CD4-positive, alpha-beta memory T cell (primary cell): ENCODE measurements at regions not wholly inside any gene's neighbourhood (a gene's known extent, or its start where the extent isn't known, plus 50 kb on each side); places are given as distances from the start of the nearest gene placed in this dataset.

Experiments used
- CTCF ChIA-PET: fragments of 350-600 bp; sonication (Branson Sonifier 250); formaldehyde crosslinking; loops from one replicate; lab custom pipeline; 2021; ENCODE audit warnings: inconsistent platforms; ENCODE audit not compliant: partially characterized antibody; lab: Charles Lee
- POLR2A ChIA-PET: fragments of 350-600 bp; sonication (Branson Sonifier 250); formaldehyde crosslinking; loops from one replicate; lab custom pipeline; 2021; ENCODE audit not compliant: partially characterized antibody; lab: Charles Lee
- DNase-seq, 5 donors: peaks; one replicate each; pipeline versions ENCODE4 v3.0.0 to v3.0.0-alpha.2; 2020 to 2022; ENCODE audit warnings: mixed read lengths in 1 of 5
- H3K27ac ChIP-seq: one replicate; pipeline ENCODE4 v1.7.0; 2013; ENCODE audit warnings: low read depth, low read length
- H3K27me3 ChIP-seq: 2 replicates; pipeline ENCODE4 v1.7.0; 2013; ENCODE audit warnings: mild to moderate bottlenecking, low read length, moderate library complexity; ENCODE audit not compliant: insufficient read depth
- H3K36me3 ChIP-seq: 2 replicates; pipeline ENCODE4 v1.7.0; 2013; ENCODE audit warnings: mild to moderate bottlenecking, low read length, moderate library complexity; ENCODE audit not compliant: insufficient read depth
- H3K4me1 ChIP-seq: 2 replicates; pipeline ENCODE4 v1.7.0; 2013; ENCODE audit warnings: mild to moderate bottlenecking, low read length, moderate library complexity; ENCODE audit not compliant: insufficient read depth
- H3K4me3 ChIP-seq, 2 donors: one replicate each; pipeline ENCODE4 v1.7.0; 2013; ENCODE audit warnings: low read length in 2 of 2, mild to moderate bottlenecking in 1 of 2
- H3K9me3 ChIP-seq, 2 donors: one replicate each; pipeline ENCODE4 v1.7.0; 2013; ENCODE audit warnings: low read length in 2 of 2, control low read depth in 1 of 2; ENCODE audit not compliant: control insufficient read depth in 1 of 2
- H3K27ac Mint-ChIP-seq, 7 donors: one replicate each; pipeline ENCODE4 v1.8.0; 2020 to 2021; ENCODE audit warnings: mixed read lengths in 7 of 7, mild to moderate bottlenecking in 6 of 7, inconsistent platforms in 3 of 7, moderate library complexity in 3 of 7
- H3K27me3 Mint-ChIP-seq, 2 donors: one replicate each; pipeline ENCODE4 v1.8.0; 2020 to 2021; ENCODE audit warnings: mixed read lengths in 2 of 2
- H3K36me3 Mint-ChIP-seq, 2 donors: one replicate each; pipeline ENCODE4 v1.8.0; 2020 to 2021; ENCODE audit warnings: mixed read lengths in 2 of 2, inconsistent platforms in 1 of 2, mild to moderate bottlenecking in 1 of 2
- H3K4me1 Mint-ChIP-seq, 4 donors: one replicate each; pipeline ENCODE4 v1.8.0; 2020 to 2021; ENCODE audit warnings: mixed read lengths in 4 of 4, mild to moderate bottlenecking in 1 of 4
- H3K4me3 Mint-ChIP-seq, 8 donors: one replicate each; pipeline ENCODE4 v1.8.0; 2020 to 2021; ENCODE audit warnings: mixed read lengths in 8 of 8, mild to moderate bottlenecking in 7 of 8, moderate library complexity in 6 of 8, inconsistent platforms in 3 of 8
- H3K9me3 Mint-ChIP-seq, 8 donors: one replicate each; pipeline ENCODE4 v1.8.0; 2020 to 2021; ENCODE audit warnings: mixed read lengths in 8 of 8, mild to moderate bottlenecking in 5 of 8, inconsistent platforms in 3 of 8, moderate library complexity in 1 of 8
- intact Hi-C: fragments of 100-400 bp; cut with micrococcal nuclease; formaldehyde crosslinking; loops from one replicate; pipeline ENCODE4 v1.15.1; 2023

DNA sequence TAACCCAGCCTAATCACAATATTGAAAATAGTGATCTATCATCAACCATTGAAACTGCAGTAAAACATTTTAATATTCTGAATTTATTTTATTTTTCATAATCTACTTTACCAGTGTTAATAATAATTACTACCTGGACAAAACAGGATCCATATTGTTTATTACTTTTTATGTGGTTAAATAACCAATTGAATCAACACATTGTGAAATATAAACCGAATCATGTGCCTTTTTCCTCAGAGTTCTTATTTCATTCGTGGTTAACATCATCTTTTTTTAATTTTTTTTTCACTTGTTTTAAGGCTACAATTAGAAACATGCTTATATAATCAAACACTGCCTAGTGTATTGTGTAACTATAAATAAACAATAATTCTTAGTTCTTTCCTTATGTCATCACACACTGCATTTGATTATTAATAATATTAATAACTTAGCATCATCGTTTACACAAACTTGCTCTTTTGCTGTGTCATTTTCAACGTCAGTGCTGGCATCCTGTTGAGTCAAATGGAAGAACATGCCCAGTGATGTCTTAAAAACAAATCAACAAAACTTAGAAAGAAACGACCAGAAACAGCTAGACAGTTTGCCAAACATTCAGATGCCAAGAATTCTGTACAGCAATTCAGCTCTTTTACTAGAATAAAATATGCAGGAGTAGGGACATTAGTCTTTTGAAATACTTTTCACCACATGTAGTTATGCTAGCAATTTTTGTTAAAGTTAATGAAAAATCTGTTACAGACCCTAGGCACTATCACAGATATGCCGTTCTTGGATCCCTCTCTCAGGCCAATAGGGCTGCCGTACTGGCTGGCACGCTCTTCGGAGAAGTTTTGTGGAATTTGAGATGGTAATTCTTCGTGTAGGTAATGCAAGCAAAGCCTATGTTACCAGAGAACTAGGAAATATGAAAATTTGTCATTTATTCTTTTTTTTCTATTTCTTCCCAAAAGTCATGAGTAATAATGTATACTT, 330.4 kb upstream of the SEMA3A start:
- Mint-ChIP-seq H3K36me3 (no peaks in the 10 kb centered on the region), H3K9me3 (peaks cover 0 to 12% (median 3%) of the 10 kb centered on the region in 8 donors), H3K27ac (no peak overlapping the region), H3K27me3 (no peaks in the 10 kb centered on the region), H3K4me1 (no peaks in the 10 kb centered on the region), H3K4me3 (no peak overlapping the region)
- DNase-seq: no peak
- intact Hi-C loops: no loop called here
- Histone ChIP-seq H3K36me3 (no peaks in the 10 kb centered on the region), H3K4me3 (no peak overlapping the region), H3K4me1 (no peaks in the 10 kb centered on the region), H3K9me3 (no peaks in the 10 kb centered on the region), H3K27ac (no peak overlapping the region), H3K27me3 (no peaks in the 10 kb centered on the region)
- ChIA-PET POLR2A (no interaction called here), CTCF (no interaction called here)

DNA sequence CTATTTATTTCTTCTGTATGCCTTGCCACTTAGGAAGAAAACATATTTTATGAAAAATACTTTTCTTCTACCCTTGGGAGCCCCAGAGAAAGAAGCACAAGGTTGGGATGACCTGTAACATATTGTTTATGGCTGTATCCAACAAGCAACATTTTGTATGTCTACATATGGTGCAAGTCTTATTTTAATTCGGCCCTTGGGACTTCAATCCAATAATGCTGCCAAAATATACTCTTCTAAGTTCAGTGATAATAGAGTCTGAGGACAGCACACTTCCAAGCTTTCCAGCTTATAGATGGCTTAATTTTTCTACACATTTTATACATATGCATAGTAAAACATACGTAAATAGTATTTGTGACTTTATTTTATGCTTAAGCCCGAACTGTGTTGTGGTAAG, 318.5 kb upstream of the SEMA3A start:
- CTCF ChIA-PET: no interaction called here

DNA sequence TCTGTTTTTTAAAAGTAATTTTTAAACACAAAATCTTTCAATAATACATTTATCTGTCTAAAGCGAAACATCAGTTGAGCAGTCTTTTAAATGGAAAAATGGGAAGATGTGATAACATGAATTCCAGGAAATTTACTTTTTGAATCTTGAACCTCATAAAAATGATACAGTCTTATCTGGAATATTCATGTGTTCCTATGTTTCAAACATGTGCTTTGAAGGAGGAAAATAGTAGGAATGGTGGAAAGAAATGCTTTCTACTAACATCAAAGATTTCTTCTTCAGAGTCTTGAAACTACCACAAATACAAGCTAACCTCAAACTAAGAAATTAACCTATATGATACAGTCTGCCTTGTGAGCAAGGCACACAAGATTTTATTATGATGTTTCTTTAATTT, 317.5 kb upstream of the SEMA3A start:
- H3K27ac Mint-ChIP-seq: no peak overlapping the region
- no peaks in the 10 kb centered on the region for H3K36me3 ChIP-seq
- H3K27ac ChIP-seq: no peak overlapping the region
- DNase-seq: no peak
- CTCF ChIA-PET: no interaction called here
- H3K9me3 ChIP-seq: no peaks in the 10 kb centered on the region
- H3K4me3 Mint-ChIP-seq: no peak overlapping the region
- H3K4me3 ChIP-seq: no peak overlapping the region
- POLR2A ChIA-PET: no interaction called here
- H3K4me1 Mint-ChIP-seq: no peaks in the 10 kb centered on the region
- H3K9me3 Mint-ChIP-seq: peaks cover 0 to 13% (median 2%) of the 10 kb centered on the region in 8 donors
- no peaks in the 10 kb centered on the region for H3K27me3 ChIP-seq
- H3K4me1 ChIP-seq: no peaks in the 10 kb centered on the region
- H3K36me3 Mint-ChIP-seq: no peaks in the 10 kb centered on the region
- intact Hi-C loops: no loop called here
- H3K27me3 Mint-ChIP-seq: no peaks in the 10 kb centered on the region

More for the DNA sequence above, 318.5 kb upstream of the SEMA3A start:
- H3K9me3 ChIP-seq: no peaks in the 10 kb centered on the region
- H3K4me3 Mint-ChIP-seq: no peak overlapping the region
- POLR2A ChIA-PET: no interaction called here
- no peaks in the 10 kb centered on the region for H3K4me1 ChIP-seq
- no peaks in the 10 kb centered on the region for H3K4me1 Mint-ChIP-seq
- H3K36me3 Mint-ChIP-seq: no peaks in the 10 kb centered on the region
- DNase-seq: no peak
- no peaks in the 10 kb centered on the region for H3K36me3 ChIP-seq
- no peaks in the 10 kb centered on the region for H3K27me3 Mint-ChIP-seq
- H3K27me3 ChIP-seq: no peaks in the 10 kb centered on the region
- H3K9me3 Mint-ChIP-seq: peaks cover 0 to 13% (median 2%) of the 10 kb centered on the region in 8 donors
- no peak overlapping the region for H3K27ac ChIP-seq
- no peak overlapping the region for H3K27ac Mint-ChIP-seq
- H3K4me3 ChIP-seq: no peak overlapping the region
- intact Hi-C loops: no loop called here

DNA sequence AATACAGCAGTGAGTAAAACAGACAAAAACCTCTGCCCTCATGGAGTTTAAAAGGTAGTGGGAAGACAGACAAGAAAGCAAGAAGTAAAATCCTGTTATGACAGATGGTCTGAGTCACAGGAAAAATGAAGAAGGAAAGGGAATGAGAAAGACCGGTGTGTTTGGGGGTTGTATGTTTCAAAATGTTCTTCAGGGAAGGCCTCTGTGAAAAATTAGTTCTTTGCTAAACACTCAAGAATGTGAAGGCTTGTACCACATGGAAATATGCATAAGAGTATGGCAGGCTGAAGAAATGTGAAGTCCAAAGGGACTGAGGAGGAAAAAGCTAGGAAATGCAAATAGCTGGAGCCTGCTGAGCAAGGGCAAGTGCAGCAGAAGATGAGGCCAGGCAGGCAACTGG, 315.9 kb upstream of the SEMA3A start:
- Histone ChIP-seq H3K4me3 (no peak overlapping the region), H3K36me3 (no peaks in the 10 kb centered on the region), H3K27me3 (no peaks in the 10 kb centered on the region), H3K27ac (no peak overlapping the region), H3K4me1 (no peaks in the 10 kb centered on the region), H3K9me3 (no peaks in the 10 kb centered on the region)
- POLR2A ChIA-PET: no interaction called here
- Mint-ChIP-seq H3K27ac (no peak overlapping the region), H3K9me3 (peaks cover under 1 to 14% (median 2%) of the 10 kb centered on the region in 8 donors), H3K4me1 (no peaks in the 10 kb centered on the region), H3K36me3 (no peaks in the 10 kb centered on the region), H3K27me3 (no peaks in the 10 kb centered on the region), H3K4me3 (no peak overlapping the region)
- CTCF ChIA-PET: no interaction called here
- intact Hi-C loops: no loop called here
- no peak for DNase-seq

DNA sequence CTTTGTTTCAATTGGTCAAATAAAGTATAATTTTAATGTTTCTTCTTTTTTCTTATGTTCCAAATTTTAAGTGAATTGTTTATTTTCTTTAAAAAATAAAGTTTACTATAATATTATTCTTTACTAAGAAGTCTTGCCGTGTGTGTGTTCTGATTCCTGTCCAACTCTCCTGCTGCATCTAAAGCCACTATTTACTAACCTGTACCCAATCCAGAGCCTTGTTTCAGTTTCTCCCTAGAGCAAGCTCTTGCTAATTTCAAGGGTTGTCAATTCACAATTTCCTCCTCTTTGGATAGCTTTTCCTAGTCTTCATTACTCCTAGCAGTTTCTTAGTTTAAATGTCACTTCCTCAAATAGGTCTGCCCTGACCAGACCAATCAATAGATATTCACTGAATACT, 314.9 kb upstream of the SEMA3A start:
- H3K36me3 ChIP-seq: no peaks in the 10 kb centered on the region
- H3K9me3 Mint-ChIP-seq: peaks cover 0 to 16% (median 3%) of the 10 kb centered on the region in 8 donors
- no peaks in the 10 kb centered on the region for H3K9me3 ChIP-seq
- H3K4me3 ChIP-seq: no peak overlapping the region
- H3K4me1 ChIP-seq: no peaks in the 10 kb centered on the region
- ChIA-PET POLR2A (no interaction called here), CTCF (no interaction called here)
- no peak overlapping the region for H3K27ac ChIP-seq
- no peaks in the 10 kb centered on the region for H3K27me3 ChIP-seq
- H3K27me3 Mint-ChIP-seq: no peaks in the 10 kb centered on the region
- H3K27ac Mint-ChIP-seq: no peak overlapping the region
- H3K4me1 Mint-ChIP-seq: no peaks in the 10 kb centered on the region
- no peak overlapping the region for H3K4me3 Mint-ChIP-seq
- H3K36me3 Mint-ChIP-seq: no peaks in the 10 kb centered on the region
- intact Hi-C loops: no loop called here
- no peak for DNase-seq

DNA sequence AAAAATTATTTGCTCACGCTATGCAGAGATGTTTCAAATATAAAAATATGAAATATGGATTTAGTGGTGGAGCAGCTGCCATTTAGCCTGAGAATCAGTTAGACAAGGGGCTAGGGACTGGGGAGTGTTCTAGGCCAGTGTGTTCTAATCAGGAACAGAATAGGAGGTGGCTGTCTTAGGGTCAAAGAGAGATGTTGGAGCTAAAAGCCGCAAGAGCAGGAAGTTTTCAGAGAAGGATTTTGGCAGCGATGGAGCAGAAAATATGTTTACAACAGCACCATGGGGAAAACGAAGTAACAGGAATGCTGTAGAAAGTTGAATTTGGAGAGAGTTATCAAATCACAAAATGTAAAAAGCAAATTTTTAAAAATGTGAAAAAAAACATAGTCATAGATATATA, 314.0 kb upstream of the SEMA3A start:
- H3K9me3 ChIP-seq: no peaks in the 10 kb centered on the region
- Mint-ChIP-seq H3K27me3 (no peaks in the 10 kb centered on the region), H3K27ac (no peak overlapping the region), H3K4me3 (no peak overlapping the region), H3K4me1 (no peaks in the 10 kb centered on the region), H3K36me3 (no peaks in the 10 kb centered on the region), H3K9me3 (peaks cover 0 to 12% (median 3%) of the 10 kb centered on the region in 8 donors)
- no peaks in the 10 kb centered on the region for H3K27me3 ChIP-seq
- POLR2A ChIA-PET: no interaction called here
- no peak overlapping the region for H3K4me3 ChIP-seq
- no peak overlapping the region for H3K27ac ChIP-seq
- no peaks in the 10 kb centered on the region for H3K36me3 ChIP-seq
- DNase-seq: no peak
- intact Hi-C loops: no loop called here
- H3K4me1 ChIP-seq: no peaks in the 10 kb centered on the region
- CTCF ChIA-PET: no interaction called here

DNA sequence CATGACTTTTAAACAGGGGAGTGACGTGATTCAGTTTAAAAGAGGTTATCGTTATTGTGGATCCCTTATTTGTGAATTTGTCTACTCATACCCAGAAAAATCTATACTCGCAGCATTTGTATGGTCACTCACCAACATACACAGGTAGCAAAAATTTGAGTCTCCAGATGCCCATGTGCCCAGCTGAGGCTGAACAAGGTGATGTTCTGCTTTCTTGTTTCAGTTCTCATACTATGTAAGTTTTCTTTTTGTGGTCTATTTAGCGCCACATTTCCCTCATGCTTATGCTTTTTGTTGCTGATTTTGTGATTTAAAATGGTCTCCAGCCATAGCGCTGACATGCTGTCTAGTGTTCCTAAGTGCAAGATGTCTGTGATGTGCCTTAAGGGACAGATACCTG, 312.9 kb upstream of the SEMA3A start:
- Mint-ChIP-seq H3K27me3 (no peaks in the 10 kb centered on the region), H3K9me3 (peaks cover 0 to 12% (median 4%) of the 10 kb centered on the region in 8 donors), H3K36me3 (no peaks in the 10 kb centered on the region), H3K4me3 (no peak overlapping the region), H3K27ac (no peak overlapping the region), H3K4me1 (no peaks in the 10 kb centered on the region)
- Histone ChIP-seq H3K4me3 (no peak overlapping the region), H3K27me3 (no peaks in the 10 kb centered on the region), H3K27ac (no peak overlapping the region), H3K36me3 (no peaks in the 10 kb centered on the region), H3K9me3 (no peaks in the 10 kb centered on the region), H3K4me1 (no peaks in the 10 kb centered on the region)
- intact Hi-C loops: no loop called here
- DNase-seq: no peak
- ChIA-PET CTCF (no interaction called here), POLR2A (no interaction called here)
